SK-N-MC (cell line): ENCODE measurements at regions not wholly inside any gene's neighbourhood (a gene's known extent, or its start where the extent isn't known, plus 50 kb on each side); places are given as distances from the start of the nearest gene placed in this dataset.

Experiments used
- EZH2 ChIP-seq: fragments of 200-600 bp; sonication (generic); IDR thresholded peaks from one replicate; pipeline ENCODE4 v1.6.1; 2017; ENCODE audit warnings: antibody characterized with exemption
- FOXP2 ChIP-seq: optimal IDR thresholded peaks from 2 replicates; pipeline ENCODE3; 2011; ENCODE audit warnings: mild to moderate bottlenecking, moderate library complexity; ENCODE audit not compliant: insufficient read depth; ENCODE audit errors: extremely low read length, control extremely low read depth
- POLR2AphosphoS5 ChIP-seq: IDR thresholded peaks from 2 replicates; pipeline ENCODE4 v1.6.1; 2012; ENCODE audit warnings: mild to moderate bottlenecking, low read depth, low read length, borderline replicate concordance

DNA sequence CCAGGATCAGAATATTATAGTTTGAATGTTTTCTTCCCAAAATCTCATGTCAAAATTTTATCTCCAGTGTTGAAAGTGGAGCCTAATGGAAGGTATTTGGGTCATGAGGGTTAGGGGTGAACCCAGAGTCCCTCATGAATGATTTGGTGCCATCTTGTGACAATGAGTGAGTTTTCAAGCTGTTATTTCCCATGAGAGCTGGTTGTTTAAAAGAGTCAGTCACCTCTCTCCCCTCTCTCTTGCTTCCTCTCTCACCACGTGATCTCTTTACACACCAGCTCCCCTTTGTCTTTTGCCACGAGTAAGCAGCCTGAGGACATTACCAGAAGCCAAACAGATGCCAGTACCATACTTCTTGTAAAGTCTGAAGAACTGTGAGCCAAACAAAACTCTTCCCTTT lies 561.6 kb downstream of the RERGL start:
- no peak for TF ChIP-seq EZH2
- no peak for TF ChIP-seq POLR2AphosphoS5
- no peak for TF ChIP-seq FOXP2
